AG10803 (cell line): ENCODE measurements at regions not wholly inside any gene's neighbourhood (a gene's known extent, or its start where the extent isn't known, plus 50 kb on each side); places are given as distances from the start of the nearest gene placed in this dataset.

Experiments
- DNase-seq: peaks from one replicate; pipeline ENCODE4 v3.0.0; 2010; ENCODE audit warnings: low read depth
- H3K4me3 ChIP-seq: 2 replicates; pipeline ENCODE4 v1.5.1; 2011; ENCODE audit warnings: mild to moderate bottlenecking, low read length, control low read depth
- TF ChIP-seq, protein P1 (sequence below): conservative IDR thresholded peaks from 2 replicates; pipeline ENCODE4 v1.5.1; 2011; ENCODE audit warnings: mild to moderate bottlenecking, low read length, control low read depth, inconsistent platforms

DNA sequence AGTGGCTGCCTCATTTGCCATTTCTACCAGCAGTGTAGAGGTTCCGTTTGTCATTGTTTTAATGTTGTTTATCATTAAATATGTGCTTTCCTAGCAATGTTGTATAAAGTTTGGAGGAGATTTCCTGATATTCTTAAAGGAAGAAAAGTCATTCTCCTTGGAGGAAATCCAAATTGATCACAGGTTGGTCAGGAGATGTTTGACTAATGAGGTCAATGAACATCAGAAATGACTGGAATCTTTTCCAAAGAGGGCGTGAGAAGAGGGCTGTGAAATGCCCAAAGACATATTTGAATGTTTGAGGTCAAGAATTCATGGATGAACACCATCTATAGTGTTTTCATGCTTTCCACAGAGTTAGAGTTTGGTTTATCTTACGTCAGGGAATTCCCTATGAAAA is 471.3 kb downstream of the MAT2B start:
- TF ChIP-seq, protein P1, sequence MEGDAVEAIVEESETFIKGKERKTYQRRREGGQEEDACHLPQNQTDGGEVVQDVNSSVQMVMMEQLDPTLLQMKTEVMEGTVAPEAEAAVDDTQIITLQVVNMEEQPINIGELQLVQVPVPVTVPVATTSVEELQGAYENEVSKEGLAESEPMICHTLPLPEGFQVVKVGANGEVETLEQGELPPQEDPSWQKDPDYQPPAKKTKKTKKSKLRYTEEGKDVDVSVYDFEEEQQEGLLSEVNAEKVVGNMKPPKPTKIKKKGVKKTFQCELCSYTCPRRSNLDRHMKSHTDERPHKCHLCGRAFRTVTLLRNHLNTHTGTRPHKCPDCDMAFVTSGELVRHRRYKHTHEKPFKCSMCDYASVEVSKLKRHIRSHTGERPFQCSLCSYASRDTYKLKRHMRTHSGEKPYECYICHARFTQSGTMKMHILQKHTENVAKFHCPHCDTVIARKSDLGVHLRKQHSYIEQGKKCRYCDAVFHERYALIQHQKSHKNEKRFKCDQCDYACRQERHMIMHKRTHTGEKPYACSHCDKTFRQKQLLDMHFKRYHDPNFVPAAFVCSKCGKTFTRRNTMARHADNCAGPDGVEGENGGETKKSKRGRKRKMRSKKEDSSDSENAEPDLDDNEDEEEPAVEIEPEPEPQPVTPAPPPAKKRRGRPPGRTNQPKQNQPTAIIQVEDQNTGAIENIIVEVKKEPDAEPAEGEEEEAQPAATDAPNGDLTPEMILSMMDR = no peak
- H3K4me3 ChIP-seq = no peak overlapping the region
- no peak for DNase-seq

GRCh38 chr5:163978897-163979296 is 473.5 kb downstream of the MAT2B start:
- no peak for DNase-seq

DNA sequence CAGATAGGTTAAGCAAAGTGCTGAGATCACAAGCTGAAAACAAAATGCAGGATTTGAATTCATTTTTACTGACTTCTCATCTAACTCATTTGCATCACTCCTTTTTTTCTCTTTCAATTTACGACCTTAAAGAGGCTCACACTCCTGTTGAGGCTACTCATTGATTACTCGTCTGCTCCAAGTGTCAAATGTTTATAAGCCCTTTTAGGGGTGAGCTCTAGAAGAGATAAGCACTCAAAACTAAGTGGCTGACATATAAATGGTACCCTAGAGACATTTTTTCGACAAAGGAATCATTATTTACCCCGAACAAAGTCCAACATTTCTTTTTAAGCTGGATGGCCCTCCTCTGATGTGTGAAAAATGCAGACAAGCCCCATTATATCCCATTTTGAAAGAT is 483.1 kb downstream of the MAT2B start:
- H3K4me3 ChIP-seq = no peak overlapping the region
- DNase-seq = no peak
- TF ChIP-seq, protein P1 = no peak

More at GRCh38 chr5:163978897-163979296, 473.5 kb downstream of the MAT2B start:
- H3K4me3 ChIP-seq = no peak overlapping the region
- TF ChIP-seq, protein P1 = no peak

- DNase-seq = peak; percentile 0
- TF ChIP-seq, protein P1 = no peak
- no peak overlapping the region for H3K4me3 ChIP-seq
Measured at GRCh38 chr5:163993126-163993525, 487.7 kb downstream of the MAT2B start.

DNA sequence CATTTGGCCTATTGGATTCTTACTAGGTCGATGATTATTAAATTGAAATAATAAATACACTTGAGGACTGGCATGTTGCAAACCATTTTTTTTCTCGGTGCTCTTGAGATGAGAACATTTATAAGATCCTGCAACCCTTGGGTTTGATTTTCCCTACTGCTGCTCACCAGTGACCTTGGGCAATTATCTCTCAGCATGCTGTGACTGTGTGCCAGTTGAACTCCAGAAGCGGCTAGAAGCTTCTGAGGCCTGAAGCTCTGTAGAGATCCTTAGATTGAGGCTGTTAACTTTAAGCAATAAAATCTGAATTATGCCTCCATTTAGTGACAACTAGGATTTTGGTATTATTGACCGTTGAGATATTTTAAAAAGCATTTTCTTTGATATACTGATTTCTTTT is 489.8 kb downstream of the MAT2B start:
- DNase-seq = no peak
- TF ChIP-seq, protein P1 = no peak
- H3K4me3 ChIP-seq = no peak overlapping the region

GRCh38 chr5:163997965-163998364 is 492.5 kb downstream of the MAT2B start:
- DNase-seq = no peak
- TF ChIP-seq, protein P1 = no peak

DNA sequence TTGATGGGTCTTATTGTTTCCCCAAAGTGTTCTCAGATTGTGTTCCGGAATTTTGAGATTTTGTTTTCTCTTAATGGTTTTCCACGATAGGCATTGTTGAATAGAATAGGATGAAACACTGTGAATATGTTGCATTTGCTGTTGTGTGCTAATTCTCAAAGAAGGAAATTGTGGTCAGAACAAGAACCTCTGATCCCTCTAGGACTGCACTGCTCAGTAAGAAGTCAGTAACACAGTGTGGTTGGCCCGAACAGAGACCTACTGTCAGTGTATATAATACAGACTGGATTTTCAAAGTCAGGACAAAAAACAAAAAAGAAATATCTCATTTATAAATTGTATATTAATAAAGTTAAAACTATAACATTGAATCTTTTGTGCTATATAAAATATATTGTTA is 494.8 kb downstream of the MAT2B start:
- TF ChIP-seq, protein P1 = no peak
- DNase-seq = no peak
- no peak overlapping the region for H3K4me3 ChIP-seq

More at GRCh38 chr5:163997965-163998364, 492.5 kb downstream of the MAT2B start:
- H3K4me3 ChIP-seq = no peak overlapping the region
